KBM-7 (cell line): ENCODE measurements at regions not wholly inside any gene's neighbourhood (a gene's known extent, or its start where the extent isn't known, plus 50 kb on each side); places are given as distances from the start of the nearest gene placed in this dataset.

Source experiments
- DNase-seq: peaks from one replicate; pipeline ENCODE4 v3.0.0-alpha.2; 2015
- in situ Hi-C: fragments of 300-500 bp; cut with MboI; formaldehyde crosslinking; loops from 2 replicates; pipeline ENCODE4 v1.14.3; 2020; ENCODE audit warnings: low sequenced_read_pairs, low pct_unique_long_range_greater_than_20kb, mixed read lengths

- DNase-seq = no peak
- in situ Hi-C loops = no loop called here
Measured at GRCh38 chr12:28057856-28058615, 85.5 kb upstream of the PTHLH start.

- in situ Hi-C loops = no loop called here
- DNase-seq = no peak
Measured at GRCh38 chr12:28059220-28059619, 86.7 kb upstream of the PTHLH start.

GRCh38 chr12:28059668-28060067 lies 87.1 kb upstream of the PTHLH start:
- in situ Hi-C loops = no loop called here

GRCh38 chr12:28060871-28061270 lies 88.3 kb upstream of the PTHLH start:
- in situ Hi-C loops = no loop called here
- peak; percentile 9 for DNase-seq

More at GRCh38 chr12:28059668-28060067, 87.1 kb upstream of the PTHLH start:
- no peak for DNase-seq

- DNase-seq = no peak
- in situ Hi-C loops = no loop called here
Measured at GRCh38 chr12:28063355-28063880, 90.9 kb upstream of the PTHLH start.

- no peak for DNase-seq
- in situ Hi-C loops = no loop called here
Measured at GRCh38 chr12:28065374-28065773, 92.8 kb upstream of the PTHLH start.

- in situ Hi-C loops = no loop called here
- DNase-seq = no peak
Measured at GRCh38 chr12:28065889-28066630, 93.5 kb upstream of the PTHLH start.

GRCh38 chr12:28066879-28067278 lies 94.3 kb upstream of the PTHLH start:
- in situ Hi-C loops = no loop called here
- no peak for DNase-seq

- no peak for DNase-seq
- in situ Hi-C loops = no loop called here
Measured at GRCh38 chr12:28068467-28068866, 95.9 kb upstream of the PTHLH start.

- no peak for DNase-seq
- in situ Hi-C loops = no loop called here
Measured at GRCh38 chr12:28079539-28079938, 107.0 kb upstream of the PTHLH start.

GRCh38 chr12:28082096-28082495 lies 108.2 kb upstream of the CCDC91 start:
- in situ Hi-C loops = no loop called here
- DNase-seq = no peak

- in situ Hi-C loops = no loop called here
- DNase-seq = no peak
Measured at GRCh38 chr12:28083840-28084678, 106.2 kb upstream of the CCDC91 start.

- DNase-seq = no peak
- in situ Hi-C loops = no loop called here
Measured at GRCh38 chr12:28086521-28087155, 103.6 kb upstream of the CCDC91 start.

GRCh38 chr12:28088566-28089272 lies 101.5 kb upstream of the CCDC91 start:
- in situ Hi-C loops = no loop called here
- no peak for DNase-seq

- peak; percentile 58 for DNase-seq
Measured at GRCh38 chr12:28089338-28089737, 100.9 kb upstream of the CCDC91 start.

GRCh38 chr12:28090835-28091234 lies 99.4 kb upstream of the CCDC91 start:
- in situ Hi-C loops = no loop called here
- DNase-seq = no peak

More at GRCh38 chr12:28089338-28089737, 100.9 kb upstream of the CCDC91 start:
- in situ Hi-C loops = no loop called here

- DNase-seq = no peak
- in situ Hi-C loops = no loop called here
Measured at GRCh38 chr12:28092396-28092795, 97.9 kb upstream of the CCDC91 start.

- in situ Hi-C loops = no loop called here
- DNase-seq = no peak
Measured at GRCh38 chr12:28096649-28097048, 93.6 kb upstream of the CCDC91 start.
